ENCODE measurements at regions not wholly inside any gene's neighbourhood (a gene's known extent, or its start where the extent isn't known, plus 50 kb on each side); places are given as distances from the start of the nearest gene placed in this dataset.
"Not testable (repeated sequence)": the region's sequence is repeated elsewhere in the genome, so short reads cannot be mapped to it uniquely, and the experiment has no call there.

- DNase-seq = no peak
These were observed 420.5 kb upstream of the MEIS1 start for GRCh38 chr2:66014450-66014849.

GRCh38 chr2:66013456-66013855 is 421.5 kb upstream of the MEIS1 start:
- peak in 1 of 2 donors; percentile 4 for DNase-seq

GRCh38 chr2:66003931-66004330 is 431.0 kb upstream of the MEIS1 start:
- no peak for DNase-seq

GRCh38 chr2:66001538-66001937 is 433.4 kb upstream of the MEIS1 start:
- DNase-seq = no peak

- DNase-seq = no peak
These were observed 434.0 kb upstream of the MEIS1 start for GRCh38 chr2:66000901-66001300.

GRCh38 chr2:65999796-66000195 is 435.1 kb upstream of the MEIS1 start:
- DNase-seq = no peak

GRCh38 chr2:65999103-65999502 is 435.8 kb upstream of the MEIS1 start:
- DNase-seq = no peak

GRCh38 chr2:65997961-65998360 is 437.0 kb upstream of the MEIS1 start:
- no peak for DNase-seq

- DNase-seq = no peak
These were observed 442.7 kb upstream of the MEIS1 start for GRCh38 chr2:65992198-65992554.

- no peak for DNase-seq
These were observed 443.3 kb upstream of the MEIS1 start for GRCh38 chr2:65991381-65992197.

- no peak for DNase-seq
These were observed 448.9 kb upstream of the MEIS1 start for GRCh38 chr2:65985986-65986385.

GRCh38 chr2:65980531-65980930 is 454.4 kb upstream of the MEIS1 start:
- no peak for DNase-seq

- no peak for DNase-seq
These were observed 455.5 kb upstream of the MEIS1 start for GRCh38 chr2:65979446-65979845.

- no peak for DNase-seq
These were observed 460.7 kb upstream of the MEIS1 start for GRCh38 chr2:65974067-65974723.

- no peak for DNase-seq
These were observed 465.8 kb upstream of the MEIS1 start for GRCh38 chr2:65969161-65969560.

- DNase-seq = not testable (repeated sequence)
These were observed 471.6 kb upstream of the MEIS1 start for GRCh38 chr2:65963303-65963702.

GRCh38 chr2:65960953-65961352 is 474.0 kb upstream of the MEIS1 start:
- DNase-seq = no peak

GRCh38 chr2:65957886-65958285 is 477.0 kb upstream of the MEIS1 start:
- DNase-seq = no peak

- no peak for DNase-seq
These were observed 477.5 kb upstream of the MEIS1 start for GRCh38 chr2:65957454-65957853.

- no peak for DNase-seq
These were observed 479.7 kb upstream of the MEIS1 start for GRCh38 chr2:65955259-65955658.

- no peak for DNase-seq
These were observed 481.8 kb upstream of the MEIS1 start for GRCh38 chr2:65952966-65953761.

- no peak for DNase-seq
These were observed 490.7 kb upstream of the MEIS1 start for GRCh38 chr2:65944213-65944612.

- DNase-seq = no peak
These were observed 491.7 kb upstream of the MEIS1 start for GRCh38 chr2:65943099-65943786.

All from inflammatory macrophage (primary cell).